ENCODE measurements at regions not wholly inside any gene's neighbourhood (a gene's known extent, or its start where the extent isn't known, plus 50 kb on each side); places are given as distances from the start of the nearest gene placed in this dataset.

GRCh38 chr11:122181893-122182292, 65.9 kb upstream of the BLID start:
- no peak for TF ChIP-seq POLR2A (IDR thresholded peaks at IDR 0.05)
- TF ChIP-seq, protein P1, sequence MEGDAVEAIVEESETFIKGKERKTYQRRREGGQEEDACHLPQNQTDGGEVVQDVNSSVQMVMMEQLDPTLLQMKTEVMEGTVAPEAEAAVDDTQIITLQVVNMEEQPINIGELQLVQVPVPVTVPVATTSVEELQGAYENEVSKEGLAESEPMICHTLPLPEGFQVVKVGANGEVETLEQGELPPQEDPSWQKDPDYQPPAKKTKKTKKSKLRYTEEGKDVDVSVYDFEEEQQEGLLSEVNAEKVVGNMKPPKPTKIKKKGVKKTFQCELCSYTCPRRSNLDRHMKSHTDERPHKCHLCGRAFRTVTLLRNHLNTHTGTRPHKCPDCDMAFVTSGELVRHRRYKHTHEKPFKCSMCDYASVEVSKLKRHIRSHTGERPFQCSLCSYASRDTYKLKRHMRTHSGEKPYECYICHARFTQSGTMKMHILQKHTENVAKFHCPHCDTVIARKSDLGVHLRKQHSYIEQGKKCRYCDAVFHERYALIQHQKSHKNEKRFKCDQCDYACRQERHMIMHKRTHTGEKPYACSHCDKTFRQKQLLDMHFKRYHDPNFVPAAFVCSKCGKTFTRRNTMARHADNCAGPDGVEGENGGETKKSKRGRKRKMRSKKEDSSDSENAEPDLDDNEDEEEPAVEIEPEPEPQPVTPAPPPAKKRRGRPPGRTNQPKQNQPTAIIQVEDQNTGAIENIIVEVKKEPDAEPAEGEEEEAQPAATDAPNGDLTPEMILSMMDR (IDR thresholded peaks at IDR 0.05) = no peak
